ENCODE measurements at regions not wholly inside any gene's neighbourhood (a gene's known extent, or its start where the extent isn't known, plus 50 kb on each side); places are given as distances from the start of the nearest gene placed in this dataset.

- DNase-seq (ENCODE audit: low read depth, low spot score), result no peak
- in situ Hi-C loops (cut with HindIII; ENCODE audit: low sequenced_read_pairs), result no loop called here
- TF ChIP-seq, protein P1, sequence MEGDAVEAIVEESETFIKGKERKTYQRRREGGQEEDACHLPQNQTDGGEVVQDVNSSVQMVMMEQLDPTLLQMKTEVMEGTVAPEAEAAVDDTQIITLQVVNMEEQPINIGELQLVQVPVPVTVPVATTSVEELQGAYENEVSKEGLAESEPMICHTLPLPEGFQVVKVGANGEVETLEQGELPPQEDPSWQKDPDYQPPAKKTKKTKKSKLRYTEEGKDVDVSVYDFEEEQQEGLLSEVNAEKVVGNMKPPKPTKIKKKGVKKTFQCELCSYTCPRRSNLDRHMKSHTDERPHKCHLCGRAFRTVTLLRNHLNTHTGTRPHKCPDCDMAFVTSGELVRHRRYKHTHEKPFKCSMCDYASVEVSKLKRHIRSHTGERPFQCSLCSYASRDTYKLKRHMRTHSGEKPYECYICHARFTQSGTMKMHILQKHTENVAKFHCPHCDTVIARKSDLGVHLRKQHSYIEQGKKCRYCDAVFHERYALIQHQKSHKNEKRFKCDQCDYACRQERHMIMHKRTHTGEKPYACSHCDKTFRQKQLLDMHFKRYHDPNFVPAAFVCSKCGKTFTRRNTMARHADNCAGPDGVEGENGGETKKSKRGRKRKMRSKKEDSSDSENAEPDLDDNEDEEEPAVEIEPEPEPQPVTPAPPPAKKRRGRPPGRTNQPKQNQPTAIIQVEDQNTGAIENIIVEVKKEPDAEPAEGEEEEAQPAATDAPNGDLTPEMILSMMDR (IDR thresholded peaks at IDR 0.05; ENCODE audit: low read depth, low read length), result no peak
- H3K4me3 ChIP-seq (ENCODE audit: low read depth, low read length), result no peak overlapping the region
Measured at GRCh38 chr20:43803276-43803675, 76.5 kb upstream of the GTSF1L start.

DNA sequence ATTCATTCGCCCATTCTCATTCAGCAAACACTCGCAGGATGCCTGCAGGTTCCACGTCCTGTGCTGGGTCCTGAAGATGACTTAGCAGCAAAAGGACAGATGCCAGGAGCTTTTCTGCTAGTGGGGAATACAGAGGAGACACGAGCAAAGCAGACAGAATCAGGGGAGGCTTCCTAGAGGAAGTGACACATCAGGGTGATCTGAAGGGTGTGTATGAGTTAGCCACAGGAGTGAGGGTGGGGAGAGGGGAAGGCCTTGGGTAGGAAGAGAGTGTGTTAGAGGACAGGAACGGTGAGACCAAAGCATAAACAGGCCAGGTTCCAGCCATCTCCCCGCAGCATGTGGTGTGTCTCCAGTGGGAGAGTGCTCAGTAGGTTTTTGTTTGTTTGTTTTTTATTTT is 73.4 kb upstream of the GTSF1L start:
- in situ Hi-C loops (cut with HindIII; ENCODE audit: low sequenced_read_pairs), result no loop called here
- no peak for DNase-seq (ENCODE audit: low read depth, low spot score)
- TF ChIP-seq, protein P1 (IDR thresholded peaks at IDR 0.05; ENCODE audit: low read depth, low read length), result no peak
- no peak overlapping the region for H3K4me3 ChIP-seq (ENCODE audit: low read depth, low read length)

DNA sequence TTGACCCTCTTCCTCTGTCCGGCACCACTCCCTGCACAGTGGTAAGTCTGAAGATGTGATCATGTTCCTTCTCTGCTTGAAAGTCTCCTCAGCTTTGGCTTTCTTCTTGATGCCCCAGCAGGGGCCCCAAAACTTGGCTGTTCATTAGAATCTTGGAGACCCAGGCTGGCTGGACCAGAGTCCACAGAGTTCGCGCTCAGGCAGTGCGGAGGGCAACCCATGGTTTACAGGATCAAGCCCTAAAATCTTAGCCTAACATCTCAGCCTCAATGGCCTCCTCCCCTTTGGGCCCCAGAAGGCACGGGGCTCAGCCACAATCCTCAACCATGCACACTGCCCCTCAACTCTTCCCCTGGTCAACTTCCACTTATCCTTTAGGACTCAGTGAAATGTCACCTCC is 72.9 kb upstream of the GTSF1L start:
- in situ Hi-C loops (cut with HindIII; ENCODE audit: low sequenced_read_pairs), result no loop called here
- no peak for DNase-seq (ENCODE audit: low read depth, low spot score)
- TF ChIP-seq, protein P1 (IDR thresholded peaks at IDR 0.05; ENCODE audit: low read depth, low read length), result no peak
- no peak overlapping the region for H3K4me3 ChIP-seq (ENCODE audit: low read depth, low read length)

DNA sequence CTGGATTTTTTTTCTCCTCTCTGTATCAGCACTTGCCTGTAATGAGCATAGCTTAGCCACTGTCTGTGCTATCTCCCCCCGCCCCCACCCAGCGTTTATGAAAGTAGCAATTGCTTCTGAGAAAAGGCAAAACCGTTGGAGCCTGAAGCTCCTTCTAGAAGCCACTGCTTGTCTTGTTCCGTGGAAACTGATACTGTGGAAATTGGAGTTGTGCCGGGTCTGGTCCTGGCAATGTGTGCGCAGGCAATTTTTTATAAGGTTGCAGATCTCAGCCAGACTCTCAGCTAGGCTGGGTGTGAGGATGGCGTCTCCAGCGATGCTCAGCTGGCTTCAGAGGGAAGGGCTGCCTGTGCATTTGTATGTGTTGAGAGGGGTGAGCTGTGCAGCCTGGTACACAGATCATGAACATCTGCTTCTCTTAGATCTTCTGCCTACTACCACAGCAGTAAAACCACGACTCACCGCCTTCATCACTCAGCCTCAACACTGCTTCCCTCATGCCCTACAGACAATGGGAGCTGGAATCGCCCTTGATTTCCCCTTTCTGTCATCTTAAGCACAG is 72.4 kb upstream of the GTSF1L start:
- TF ChIP-seq, protein P1 (IDR thresholded peaks at IDR 0.05; ENCODE audit: low read depth, low read length), result no peak
- in situ Hi-C loops (cut with HindIII; ENCODE audit: low sequenced_read_pairs), result no loop called here

GRCh38 chr20:43798291-43799149 is 71.7 kb upstream of the GTSF1L start:
- DNase-seq (ENCODE audit: low read depth, low spot score), result no peak
- TF ChIP-seq, protein P1 (IDR thresholded peaks at IDR 0.05; ENCODE audit: low read depth, low read length), result no peak
- no peak overlapping the region for H3K4me3 ChIP-seq (ENCODE audit: low read depth, low read length)
- in situ Hi-C loops (cut with HindIII; ENCODE audit: low sequenced_read_pairs), result no loop called here

More for the DNA sequence above, 72.4 kb upstream of the GTSF1L start:
- no peak for DNase-seq (ENCODE audit: low read depth, low spot score)
- no peak overlapping the region for H3K4me3 ChIP-seq (ENCODE audit: low read depth, low read length)

DNA sequence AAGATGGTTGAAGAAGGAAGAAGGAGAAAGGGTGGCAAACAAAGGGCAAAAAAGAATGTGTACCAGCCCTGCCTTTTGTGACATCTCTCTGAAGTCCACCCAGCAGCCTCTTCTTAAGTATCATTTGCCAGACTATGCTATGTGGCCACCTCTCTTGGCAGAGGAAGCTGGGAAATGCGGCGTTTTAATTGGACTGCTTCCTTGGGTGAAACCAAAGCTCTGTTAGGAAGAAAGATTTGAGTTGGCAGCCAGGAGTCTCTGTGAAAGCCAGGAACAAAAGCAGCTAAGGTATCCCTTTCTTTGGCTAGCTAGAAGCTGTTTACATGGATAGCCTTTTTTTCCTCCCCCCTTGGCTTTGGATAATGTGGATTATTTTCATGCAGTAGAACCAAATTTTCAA is 67.5 kb upstream of the GTSF1L start:
- TF ChIP-seq, protein P1 (IDR thresholded peaks at IDR 0.05; ENCODE audit: low read depth, low read length), result no peak
- H3K4me3 ChIP-seq (ENCODE audit: low read depth, low read length), result no peak overlapping the region
- DNase-seq (ENCODE audit: low read depth, low spot score), result no peak
- in situ Hi-C loops (cut with HindIII; ENCODE audit: low sequenced_read_pairs), result no loop called here

Data from astrocyte of the spinal cord (primary cell).